AG04449 (cell line): ENCODE measurements at regions not wholly inside any gene's neighbourhood (a gene's known extent, or its start where the extent isn't known, plus 50 kb on each side); places are given as distances from the start of the nearest gene placed in this dataset.

Experiments
- CTCF ChIA-PET: fragments of 350-600 bp; formaldehyde crosslinking; extraction: SDS; loops from one replicate; lab custom pipeline; 2021; ENCODE audit warnings: antibody characterized with exemption; lab: Yijun Ruan, JAX
- POLR2A ChIA-PET: fragments of 400-600, 350-600 bp; formaldehyde crosslinking; extraction: SDS; loops from one replicate; lab custom pipeline; 2020; ENCODE audit warnings: antibody characterized with exemption, inconsistent platforms; lab: Yijun Ruan, JAX
- DNase-seq: peaks from one replicate; pipeline ENCODE4 v3.0.0-alpha.2; 2010; ENCODE audit warnings: low read depth, low spot score
- H3K4me3 ChIP-seq: 2 replicates; pipeline ENCODE4 v1.5.1; 2011; ENCODE audit warnings: low read depth, mild to moderate bottlenecking, control low read depth, low read length
- TF ChIP-seq, protein P1 (sequence below): IDR thresholded peaks from one replicate; pipeline ENCODE4 v1.5.1; 2011; ENCODE audit warnings: mild to moderate bottlenecking, moderate library complexity, low read length, control low read depth, inconsistent platforms; ENCODE audit not compliant: insufficient read depth; ENCODE audit errors: missing control alignments

- DNase-seq: no peak
- CTCF ChIA-PET: no interaction called here
- no peak overlapping the region for H3K4me3 ChIP-seq
- TF ChIP-seq, protein P1, sequence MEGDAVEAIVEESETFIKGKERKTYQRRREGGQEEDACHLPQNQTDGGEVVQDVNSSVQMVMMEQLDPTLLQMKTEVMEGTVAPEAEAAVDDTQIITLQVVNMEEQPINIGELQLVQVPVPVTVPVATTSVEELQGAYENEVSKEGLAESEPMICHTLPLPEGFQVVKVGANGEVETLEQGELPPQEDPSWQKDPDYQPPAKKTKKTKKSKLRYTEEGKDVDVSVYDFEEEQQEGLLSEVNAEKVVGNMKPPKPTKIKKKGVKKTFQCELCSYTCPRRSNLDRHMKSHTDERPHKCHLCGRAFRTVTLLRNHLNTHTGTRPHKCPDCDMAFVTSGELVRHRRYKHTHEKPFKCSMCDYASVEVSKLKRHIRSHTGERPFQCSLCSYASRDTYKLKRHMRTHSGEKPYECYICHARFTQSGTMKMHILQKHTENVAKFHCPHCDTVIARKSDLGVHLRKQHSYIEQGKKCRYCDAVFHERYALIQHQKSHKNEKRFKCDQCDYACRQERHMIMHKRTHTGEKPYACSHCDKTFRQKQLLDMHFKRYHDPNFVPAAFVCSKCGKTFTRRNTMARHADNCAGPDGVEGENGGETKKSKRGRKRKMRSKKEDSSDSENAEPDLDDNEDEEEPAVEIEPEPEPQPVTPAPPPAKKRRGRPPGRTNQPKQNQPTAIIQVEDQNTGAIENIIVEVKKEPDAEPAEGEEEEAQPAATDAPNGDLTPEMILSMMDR: no peak
- POLR2A ChIA-PET: no interaction called here
Measured at GRCh38 chr2:236795169-236795860, 225.7 kb downstream of the ACKR3 start.

GRCh38 chr2:236795861-236796219 lies 226.2 kb downstream of the ACKR3 start:
- H3K4me3 ChIP-seq: no peak overlapping the region
- TF ChIP-seq, protein P1: no peak
- no peak for DNase-seq
- ChIA-PET POLR2A (no interaction called here), CTCF (no interaction called here)

GRCh38 chr2:236796236-236796635 lies 226.6 kb downstream of the ACKR3 start:
- CTCF ChIA-PET: no interaction called here
- POLR2A ChIA-PET: no interaction called here

GRCh38 chr2:236797411-236797810 lies 227.8 kb downstream of the ACKR3 start:
- CTCF ChIA-PET: interaction anchor here (0.8 kb wide), 1 partner anchor 285 kb away, joined by 3 read pairs; no protein-coding TSS in a partner anchor
- DNase-seq: no peak
- TF ChIP-seq, protein P1: no peak
- H3K4me3 ChIP-seq: no peak overlapping the region
- POLR2A ChIA-PET: no interaction called here

More at GRCh38 chr2:236796236-236796635, 226.6 kb downstream of the ACKR3 start:
- TF ChIP-seq, protein P1: no peak
- DNase-seq: no peak
- H3K4me3 ChIP-seq: no peak overlapping the region

DNA sequence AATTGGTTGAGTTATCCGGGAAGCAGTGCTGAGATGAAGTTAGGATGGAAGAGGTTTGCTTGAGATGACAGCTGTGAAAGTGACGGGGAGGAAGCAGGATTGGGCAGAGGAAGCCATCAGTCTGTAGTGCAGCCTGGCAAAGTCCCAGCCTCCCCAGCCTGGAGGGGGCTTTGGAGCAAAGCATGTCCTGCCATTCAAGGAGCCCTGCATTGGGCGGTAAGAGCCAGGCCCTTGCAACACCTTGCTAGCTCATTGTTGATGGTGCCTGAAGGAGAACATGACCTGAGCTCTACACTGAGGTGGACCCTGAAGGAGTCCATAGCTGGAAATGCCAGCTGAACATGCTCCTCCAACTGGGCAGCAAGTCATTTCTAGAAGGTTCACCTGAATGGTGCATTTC lies 228.9 kb downstream of the ACKR3 start:
- CTCF ChIA-PET: no interaction called here
- H3K4me3 ChIP-seq: no peak overlapping the region
- no peak for DNase-seq
- POLR2A ChIA-PET: no interaction called here
- TF ChIP-seq, protein P1: no peak

DNA sequence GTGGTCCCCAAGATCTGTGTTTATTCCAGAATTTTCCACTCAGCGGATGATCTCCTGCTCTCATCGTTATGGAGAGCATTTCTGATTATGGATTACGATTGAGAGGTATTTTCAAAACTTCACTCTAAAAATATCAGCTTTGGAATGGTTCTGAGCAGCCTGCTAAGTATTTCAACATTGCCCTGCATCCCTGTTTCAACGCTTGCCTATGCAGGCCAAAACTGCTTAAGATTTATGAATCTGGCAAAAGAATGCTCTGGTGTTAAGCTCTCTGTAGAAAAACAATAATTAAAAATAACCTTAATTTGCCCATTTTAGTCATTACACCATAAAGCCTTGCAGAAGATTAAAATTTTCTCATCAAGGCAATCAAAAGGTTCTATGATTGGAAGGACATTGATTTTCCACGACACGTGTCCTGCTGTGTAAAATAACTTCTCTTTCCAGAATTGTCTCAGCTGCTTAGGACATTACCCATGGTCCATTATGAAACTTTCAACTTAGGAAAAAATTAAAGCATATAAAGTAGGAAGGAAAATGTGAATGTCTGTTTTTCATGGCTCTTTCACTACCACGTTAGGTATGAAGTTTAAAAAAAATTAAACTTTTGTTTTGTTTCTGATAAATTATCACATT lies 229.9 kb downstream of the ACKR3 start:
- DNase-seq: no peak
- POLR2A ChIA-PET: no interaction called here
- CTCF ChIA-PET: no interaction called here
- TF ChIP-seq, protein P1: no peak
- H3K4me3 ChIP-seq: no peak overlapping the region
